ENCODE measurements at regions not wholly inside any gene's neighbourhood (a gene's known extent, or its start where the extent isn't known, plus 50 kb on each side); places are given as distances from the start of the nearest gene placed in this dataset.

DNA sequence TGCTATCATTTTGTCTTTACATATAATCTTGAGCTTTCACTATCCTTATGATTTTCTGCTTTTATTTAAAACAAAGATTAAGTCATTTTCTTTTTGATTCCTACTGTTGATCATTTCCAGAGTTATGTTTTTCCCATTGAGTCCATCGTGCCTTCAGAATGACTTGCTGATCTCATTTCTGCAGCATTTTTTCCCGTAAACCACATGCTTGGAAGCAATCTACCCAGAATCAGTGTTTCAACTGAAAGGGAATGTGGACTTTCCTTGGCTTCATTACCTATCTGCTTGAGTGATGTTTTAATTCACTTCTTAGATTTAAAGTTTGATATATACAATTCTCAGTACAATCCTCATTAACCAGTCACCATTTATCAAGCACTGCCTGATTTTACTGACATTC, 192.4 kb upstream of the FSTL5 start:
- TF ChIP-seq CTCF (IDR thresholded peaks at IDR 0.05) (no peak), SMC3 (IDR thresholded peaks at IDR 0.05) (no peak)
- TF ChIP-seq, protein P1, sequence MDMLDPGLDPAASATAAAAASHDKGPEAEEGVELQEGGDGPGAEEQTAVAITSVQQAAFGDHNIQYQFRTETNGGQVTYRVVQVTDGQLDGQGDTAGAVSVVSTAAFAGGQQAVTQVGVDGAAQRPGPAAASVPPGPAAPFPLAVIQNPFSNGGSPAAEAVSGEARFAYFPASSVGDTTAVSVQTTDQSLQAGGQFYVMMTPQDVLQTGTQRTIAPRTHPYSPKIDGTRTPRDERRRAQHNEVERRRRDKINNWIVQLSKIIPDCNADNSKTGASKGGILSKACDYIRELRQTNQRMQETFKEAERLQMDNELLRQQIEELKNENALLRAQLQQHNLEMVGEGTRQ (IDR thresholded peaks at IDR 0.05) = no peak
